ENCODE measurements at regions not wholly inside any gene's neighbourhood (a gene's known extent, or its start where the extent isn't known, plus 50 kb on each side); places are given as distances from the start of the nearest gene placed in this dataset.

DNA sequence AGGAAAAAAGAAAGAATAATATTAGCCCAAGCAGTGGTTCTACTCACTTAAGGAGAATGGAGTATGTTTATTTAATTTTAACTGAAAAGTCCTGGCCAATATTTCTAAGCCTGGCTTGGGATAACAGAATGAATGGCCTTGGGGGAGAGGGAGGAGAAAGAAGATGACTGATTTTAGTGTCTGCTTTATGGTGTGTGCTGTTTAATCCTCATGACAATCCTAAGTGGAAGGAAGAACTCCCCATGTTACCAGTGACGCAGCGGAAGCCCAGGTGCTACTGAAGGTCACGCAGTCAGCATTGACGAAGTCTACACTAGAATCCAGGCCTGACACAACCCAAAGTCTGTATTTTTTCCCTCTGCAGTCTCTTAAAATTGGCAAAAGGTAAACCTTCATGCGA is 50.5 kb downstream of the PALM2AKAP2 start:
- no peak for DNase-seq

GRCh38 chr9:109831998-109832658 is 52.1 kb downstream of the PALM2AKAP2 start:
- no peak for DNase-seq

DNA sequence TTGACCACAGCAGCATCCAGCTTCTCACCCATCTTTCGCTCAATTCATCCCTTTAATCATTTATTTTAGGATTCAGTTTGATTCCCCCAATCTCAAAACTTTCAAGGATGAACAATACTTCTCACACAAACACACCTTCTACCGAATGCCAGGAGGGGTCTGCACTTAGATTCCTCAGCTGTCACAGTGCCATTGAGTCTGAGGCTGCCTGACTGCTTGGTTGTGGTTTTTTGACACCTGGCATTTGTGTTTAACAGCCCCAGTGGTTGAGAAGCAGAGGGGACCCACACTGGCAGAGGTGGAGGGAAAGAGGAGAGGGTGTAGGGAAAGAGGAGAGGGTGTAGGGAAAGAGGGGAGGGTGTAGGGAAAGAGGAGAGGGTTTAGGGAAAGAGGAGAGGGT is 54.9 kb downstream of the PALM2AKAP2 start:
- DNase-seq, result no peak

DNA sequence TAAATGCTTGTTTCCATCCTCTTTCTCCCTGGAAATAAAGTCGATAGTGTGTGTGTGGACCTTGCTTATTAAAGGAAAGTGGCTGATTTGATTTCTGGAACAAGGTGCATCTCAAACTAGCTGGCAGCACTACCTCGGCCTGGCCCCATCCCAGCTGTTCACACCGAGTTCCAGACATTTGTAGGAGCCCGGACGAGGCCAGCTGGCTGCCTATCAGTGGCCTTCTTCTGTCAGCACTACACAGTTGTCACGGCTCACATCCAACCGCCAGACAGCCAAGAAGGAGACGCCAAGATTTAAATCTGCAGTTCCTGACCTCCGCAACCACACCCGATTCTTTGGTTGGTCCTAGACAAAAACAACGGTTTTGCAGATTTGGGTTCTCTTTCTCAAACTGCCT is 63.6 kb downstream of the PALM2AKAP2 start:
- DNase-seq, result no peak

GRCh38 chr9:109845226-109845625 is 65.2 kb downstream of the PALM2AKAP2 start:
- no peak for DNase-seq

DNA sequence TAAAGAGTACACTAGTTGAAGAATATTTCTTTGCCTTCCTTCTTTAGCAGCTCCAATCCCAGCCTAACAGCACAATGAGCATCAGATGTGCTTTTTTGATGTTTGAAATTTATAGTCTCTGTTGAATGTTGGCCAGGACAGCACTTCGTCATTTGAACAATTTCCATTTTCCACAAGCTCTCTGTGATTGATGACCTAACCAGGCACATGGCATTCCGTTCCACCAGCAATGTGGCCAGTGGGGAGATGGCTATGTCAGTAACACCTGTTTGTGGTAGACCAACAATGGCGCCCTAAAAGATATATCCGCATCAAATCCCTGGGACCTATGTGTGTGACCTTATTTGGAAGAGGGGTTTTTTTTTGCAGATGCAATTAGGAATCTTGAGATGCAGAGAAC is 66.8 kb downstream of the PALM2AKAP2 start:
- no peak for DNase-seq

DNA sequence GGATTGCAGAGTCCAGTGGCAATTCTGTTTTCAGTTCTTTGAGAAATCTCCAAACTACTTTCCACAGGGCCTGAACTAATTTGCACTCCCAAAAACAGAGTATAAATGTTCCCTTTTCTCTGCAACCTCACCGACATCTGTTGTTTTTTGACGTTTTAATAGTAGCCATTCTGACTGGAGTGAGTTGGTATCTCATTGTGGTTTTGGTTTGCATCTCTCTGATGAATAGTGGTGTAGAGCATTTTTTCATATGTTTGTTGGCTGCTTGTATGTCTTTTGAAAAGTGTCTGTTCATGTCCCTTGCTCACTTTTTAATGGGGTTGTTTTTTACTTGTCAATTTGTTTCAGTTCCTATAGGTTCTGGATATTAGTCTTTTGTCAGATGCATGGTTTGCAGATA is 72.6 kb downstream of the PALM2AKAP2 start:
- no peak for DNase-seq

- no peak for DNase-seq
Measured at GRCh38 chr9:109855540-109855939, 75.5 kb downstream of the PALM2AKAP2 start.

DNA sequence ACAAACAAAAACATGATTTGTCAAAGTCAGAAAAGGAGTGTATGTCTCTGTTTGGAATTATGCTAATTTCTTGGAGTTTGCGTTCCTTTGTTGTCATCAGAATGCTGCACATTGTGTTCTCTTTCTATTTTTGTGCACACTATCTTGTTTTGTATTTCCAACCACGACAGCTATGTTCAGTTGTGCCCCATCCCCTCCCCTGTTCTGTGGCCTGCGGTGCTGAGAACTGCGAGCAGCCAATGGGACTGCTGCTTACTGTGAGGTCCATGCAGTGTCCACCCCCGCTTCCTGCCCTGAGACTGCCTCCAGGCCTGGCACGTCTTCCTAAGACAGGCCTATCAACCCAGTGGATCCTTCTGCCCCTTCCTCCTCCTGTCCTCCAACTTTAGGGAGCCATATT is 76.8 kb downstream of the PALM2AKAP2 start:
- no peak for DNase-seq

DNA sequence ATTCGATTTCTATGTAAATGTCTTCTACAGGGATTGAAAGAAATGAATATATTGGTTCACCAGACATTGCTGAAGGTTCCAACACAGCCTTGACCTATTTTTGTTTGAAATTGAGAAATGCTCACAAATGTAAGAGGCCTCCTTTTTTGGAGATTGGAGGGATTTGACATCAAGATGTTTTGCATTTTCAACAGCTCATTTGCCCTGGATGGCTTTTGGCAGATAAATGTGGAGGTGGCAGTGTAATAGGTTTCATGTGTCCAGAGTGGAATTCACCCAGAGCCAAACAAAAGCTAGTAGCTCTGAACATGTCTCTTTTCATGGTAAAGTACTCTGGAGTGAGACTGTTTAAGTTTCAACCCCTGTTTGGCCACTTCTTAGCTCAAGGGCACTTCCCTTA is 77.3 kb downstream of the PALM2AKAP2 start:
- no peak for DNase-seq

- DNase-seq, result no peak
Measured at GRCh38 chr9:109859447-109859846, 79.4 kb downstream of the PALM2AKAP2 start.

- DNase-seq, result no peak
Measured at GRCh38 chr9:109860521-109860920, 80.5 kb downstream of the PALM2AKAP2 start.

DNA sequence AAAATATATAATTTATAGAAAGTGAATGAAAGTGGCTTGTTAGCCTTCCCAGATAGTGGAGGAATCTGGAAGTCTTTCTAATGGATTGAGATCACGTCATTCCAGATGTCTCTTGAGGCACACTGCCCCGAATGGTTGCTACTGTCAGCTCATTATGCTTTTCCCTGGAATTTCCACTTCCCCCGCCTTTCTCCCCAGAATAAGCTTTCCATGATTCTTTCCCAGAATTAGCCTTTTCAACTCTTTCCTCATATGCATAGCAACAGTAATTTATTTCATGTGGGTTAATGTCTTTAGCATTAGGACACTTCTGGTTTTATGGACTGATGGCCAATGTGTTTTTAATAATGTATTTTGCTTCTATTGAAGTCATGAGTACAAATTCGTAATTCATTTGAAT is 81.5 kb downstream of the PALM2AKAP2 start:
- DNase-seq, result no peak

- no peak for DNase-seq
Measured at GRCh38 chr9:109861918-109862317, 81.9 kb downstream of the PALM2AKAP2 start.

- no peak for DNase-seq
Measured at GRCh38 chr9:109862452-109862851, 82.5 kb downstream of the PALM2AKAP2 start.

DNA sequence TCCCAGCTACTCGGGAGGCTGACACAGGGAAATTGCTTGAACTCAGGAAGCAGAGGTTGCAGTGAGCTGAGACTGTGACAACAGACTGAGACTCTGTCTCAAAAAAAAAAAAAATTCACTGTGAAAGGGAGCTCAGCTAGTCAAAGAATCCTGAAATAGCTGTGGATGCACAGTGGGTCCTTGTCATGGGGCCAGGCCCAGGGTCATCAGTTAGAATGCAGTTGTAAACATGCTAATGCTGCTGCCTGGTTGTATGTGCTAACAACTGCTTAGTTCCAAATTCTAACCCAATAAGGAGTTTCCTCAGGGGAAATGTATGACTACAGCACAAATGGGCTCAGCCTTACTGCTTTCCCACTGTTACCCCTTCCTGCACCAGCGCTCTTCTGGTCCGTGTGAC is 84.0 kb downstream of the PALM2AKAP2 start:
- no peak for DNase-seq

DNA sequence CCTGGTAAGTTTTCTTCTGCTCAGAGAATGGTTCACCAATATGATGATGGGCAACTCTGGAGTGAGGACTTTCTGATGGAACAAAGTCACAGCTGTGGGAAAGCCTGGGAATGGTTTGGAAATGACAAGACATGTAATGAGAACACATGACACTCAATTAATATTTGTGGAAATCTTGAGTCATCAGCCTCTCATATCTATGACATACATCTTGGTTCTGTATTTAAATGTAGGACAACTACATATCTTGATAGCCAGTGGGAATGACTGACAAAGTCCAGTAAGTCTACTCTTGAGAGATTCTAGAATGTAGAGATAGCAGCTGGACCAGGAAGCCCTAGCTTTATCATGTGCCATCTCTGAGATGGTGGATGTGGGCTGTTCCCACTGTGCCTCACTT is 85.5 kb downstream of the PALM2AKAP2 start:
- peak; percentile 11 for DNase-seq

- DNase-seq, result no peak
Measured at GRCh38 chr9:109868207-109868606, 88.2 kb downstream of the PALM2AKAP2 start.

- no peak for DNase-seq
Measured at GRCh38 chr9:109868722-109869121, 88.7 kb downstream of the PALM2AKAP2 start.

DNA sequence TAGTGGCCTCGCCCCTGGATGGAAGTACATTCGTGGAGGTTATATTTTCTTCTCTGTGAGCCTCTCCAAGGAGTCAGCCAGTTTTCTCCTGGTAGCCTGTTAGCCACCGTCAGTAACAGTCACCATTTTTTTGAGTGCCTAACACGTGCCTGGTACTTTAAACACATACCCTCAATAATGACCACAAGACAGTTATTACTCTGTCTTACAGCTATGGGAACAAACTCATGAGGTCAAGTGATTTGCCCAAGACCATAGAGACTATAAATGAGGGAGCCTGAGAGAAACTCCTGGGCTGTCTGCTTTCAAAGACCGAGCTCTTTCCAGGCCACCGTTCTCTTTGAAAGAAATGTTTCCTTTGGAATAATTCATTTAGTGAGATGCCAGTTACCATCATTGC is 90.4 kb downstream of the PALM2AKAP2 start:
- no peak for DNase-seq

- no peak for DNase-seq
Measured at GRCh38 chr9:109872901-109873300, 92.9 kb downstream of the PALM2AKAP2 start.

GRCh38 chr9:109875495-109876129 is 95.6 kb downstream of the PALM2AKAP2 start:
- no peak for DNase-seq

DNA sequence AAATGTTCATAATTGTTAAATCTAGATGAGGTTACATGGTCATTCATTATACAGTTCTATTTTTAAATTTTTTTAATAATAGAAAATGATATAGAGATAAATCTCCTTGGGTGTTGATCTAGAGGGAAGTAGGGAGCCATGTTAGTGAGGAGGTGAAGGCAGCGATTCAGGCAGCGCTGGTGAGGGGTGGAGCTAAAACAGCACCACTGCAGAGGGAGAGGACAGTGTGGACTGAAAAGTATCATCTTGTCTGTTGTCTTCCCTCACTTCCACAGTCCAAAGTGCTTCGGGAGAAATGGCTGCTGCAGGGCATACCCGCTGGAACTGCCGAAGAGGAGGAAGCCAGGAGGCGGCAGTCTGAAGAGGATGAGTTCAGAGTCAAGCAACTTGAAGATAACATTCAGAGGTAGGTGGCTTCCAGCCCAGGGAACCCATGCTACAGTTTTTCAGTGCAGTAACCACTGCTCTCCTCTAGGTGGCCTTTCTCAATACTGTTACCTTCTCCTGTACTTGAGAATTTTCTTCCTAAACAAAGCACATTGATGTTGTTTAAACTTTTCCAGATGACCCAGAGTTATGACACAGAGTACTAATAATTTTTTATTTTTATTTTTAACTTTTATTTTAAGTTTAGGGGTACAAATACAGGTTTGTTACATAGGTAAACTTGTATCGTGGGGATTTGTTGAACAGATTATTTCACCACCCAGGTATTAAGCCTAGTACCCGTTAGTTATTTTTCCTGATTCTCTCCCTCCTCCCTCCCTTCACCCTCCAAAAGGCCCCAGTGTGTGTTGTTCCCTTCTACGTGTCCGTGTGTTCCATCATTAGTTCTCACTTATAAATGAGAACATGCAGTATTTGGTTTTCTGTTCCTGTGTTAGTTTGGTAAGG is 100.5 kb downstream of the PALM2AKAP2 start:
- peak; percentile 48 for DNase-seq

GRCh38 chr9:109883623-109884022 is 103.6 kb downstream of the PALM2AKAP2 start:
- no peak for DNase-seq
